GM21737 (cell line): ENCODE measurements at regions not wholly inside any gene's neighbourhood (a gene's known extent, or its start where the extent isn't known, plus 50 kb on each side); places are given as distances from the start of the nearest gene placed in this dataset.

Experiments used
- ATAC-seq: cut with Tn5 transposase; IDR thresholded peaks from one replicate; pipeline ENCODE4 v1.9.1; 2021; ENCODE audit warnings: mild to moderate bottlenecking, moderate library complexity; ENCODE audit not compliant: unreplicated experiment

GRCh38 chr18:65567372-65567771 is 183.4 kb upstream of the CDH7 start:
- no peak for ATAC-seq

GRCh38 chr18:65548316-65548715 is 202.5 kb upstream of the CDH7 start:
- ATAC-seq, result no peak

DNA sequence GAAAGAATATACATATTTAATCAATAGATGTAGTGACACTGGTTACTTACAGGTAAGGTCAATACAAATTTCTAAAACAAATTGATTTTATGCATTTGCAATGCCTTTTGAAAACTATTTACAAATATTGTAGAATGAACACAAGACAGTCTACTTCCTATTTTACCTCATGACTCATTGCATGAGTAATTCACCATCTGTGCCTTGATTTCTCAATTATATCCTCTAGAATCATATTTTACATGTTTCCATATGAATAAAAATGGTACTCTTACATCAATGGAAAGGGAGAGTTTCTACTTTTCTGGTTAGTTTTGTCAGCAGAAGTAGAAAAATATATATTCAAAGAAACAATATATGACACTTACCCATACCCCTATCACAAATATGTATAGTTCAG is 203.8 kb upstream of the CDH7 start:
- no peak for ATAC-seq

DNA sequence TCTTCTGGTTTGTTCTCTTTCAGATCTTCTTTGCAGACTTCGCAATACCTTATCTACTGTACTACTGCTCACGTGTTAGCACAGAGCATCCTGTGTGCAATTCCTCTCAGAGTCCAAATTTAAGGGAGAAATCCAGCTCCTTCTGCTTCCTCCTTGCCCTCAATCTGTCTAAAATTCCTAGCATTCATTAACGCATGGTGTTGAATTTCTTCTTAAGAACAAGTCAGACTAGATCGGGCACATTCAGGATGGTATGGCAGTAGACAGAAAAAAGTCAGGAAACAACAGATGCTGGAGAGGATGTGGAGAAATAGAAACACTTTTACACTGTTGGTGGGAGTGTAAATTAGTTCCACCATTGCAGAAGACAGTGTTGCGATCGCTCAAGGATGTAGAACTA is 206.1 kb upstream of the CDH7 start:
- ATAC-seq, result no peak

GRCh38 chr18:65527879-65528633 is 222.8 kb upstream of the CDH7 start:
- no peak for ATAC-seq

GRCh38 chr18:65526099-65526498 is 224.7 kb upstream of the CDH7 start:
- ATAC-seq, result no peak

GRCh38 chr18:65523461-65523860 is 227.4 kb upstream of the CDH7 start:
- no peak for ATAC-seq

DNA sequence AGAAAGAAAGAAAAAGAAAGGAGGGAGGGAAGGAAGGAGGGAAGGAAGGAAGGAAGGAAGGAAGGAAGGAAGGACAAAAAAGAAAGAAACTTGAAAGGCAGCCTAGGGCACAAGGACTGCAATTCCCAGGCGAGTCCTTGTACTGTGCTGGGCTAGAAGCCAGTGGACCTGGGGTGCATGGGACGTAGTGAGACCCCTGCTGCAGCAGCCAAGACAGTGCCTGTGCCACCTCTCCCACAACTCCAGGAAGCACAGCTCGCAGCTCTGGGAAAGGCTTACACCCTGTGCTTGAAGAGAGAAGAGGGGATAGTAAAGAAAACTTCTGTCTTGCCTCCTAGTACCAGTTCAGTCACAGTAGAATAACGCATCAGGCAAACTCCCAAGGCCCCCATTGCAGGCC is 227.9 kb upstream of the CDH7 start:
- ATAC-seq, result no peak

DNA sequence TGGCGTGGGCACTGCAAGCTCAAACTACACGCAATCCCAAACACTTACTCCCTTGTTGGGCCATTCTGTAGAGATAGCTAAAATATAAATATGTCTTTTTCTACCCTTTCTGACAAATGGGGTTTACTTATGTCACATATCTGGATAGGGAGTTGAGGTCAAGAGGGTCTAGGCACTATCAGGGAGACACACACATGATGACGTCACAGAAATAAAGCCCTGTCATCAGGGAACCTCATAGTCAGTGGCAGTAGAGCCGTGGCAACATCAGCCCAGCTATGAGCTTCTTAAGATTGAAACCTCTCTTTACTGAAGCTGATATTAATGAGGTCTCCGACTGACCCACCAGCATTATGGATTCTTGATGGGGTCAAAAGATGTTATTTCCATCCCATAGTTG is 234.6 kb upstream of the CDH7 start:
- ATAC-seq, result no peak

GRCh38 chr18:65498605-65499004 is 252.2 kb upstream of the CDH7 start:
- no peak for ATAC-seq

DNA sequence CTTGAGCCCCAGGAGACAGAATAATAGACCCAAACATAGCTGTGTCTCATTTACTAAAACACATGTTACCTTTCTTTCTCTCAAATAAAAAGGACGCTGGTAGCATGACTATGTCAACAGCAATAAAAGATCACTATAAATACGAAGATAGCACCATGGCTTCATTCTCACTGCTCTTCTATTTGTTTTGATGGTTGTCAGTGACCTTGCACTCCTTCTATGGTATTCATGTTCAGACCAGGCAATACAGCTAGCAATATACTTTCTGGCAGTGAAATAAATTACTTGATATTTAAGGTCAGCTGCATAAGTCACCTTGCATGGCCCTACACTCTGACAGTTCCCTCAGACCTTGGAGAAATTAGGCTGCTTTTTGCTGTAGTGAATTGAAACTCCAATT is 263.2 kb upstream of the CDH7 start:
- no peak for ATAC-seq

GRCh38 chr18:65477455-65477854 is 273.4 kb upstream of the CDH7 start:
- no peak for ATAC-seq

DNA sequence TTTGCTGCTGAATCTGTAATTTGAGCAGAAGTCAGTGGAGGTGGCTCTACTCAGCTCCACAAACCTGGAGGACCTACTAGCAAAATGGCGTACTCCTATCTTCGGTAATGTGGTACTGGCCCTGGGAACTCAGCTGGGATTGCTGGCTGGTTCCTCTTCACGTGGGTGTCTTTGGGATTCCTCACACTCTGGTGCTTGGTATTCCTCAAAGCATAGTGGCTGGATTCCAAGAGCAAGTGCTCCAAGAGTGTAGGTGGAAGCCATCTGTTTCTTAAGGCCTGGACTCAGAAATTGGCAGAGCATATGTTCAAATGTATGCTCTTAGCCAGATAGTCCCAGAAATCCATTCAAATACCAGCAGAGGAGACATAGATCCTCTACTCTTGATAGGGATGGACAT is 281.9 kb upstream of the CDH7 start:
- no peak for ATAC-seq

GRCh38 chr18:65464361-65464760 is 286.5 kb upstream of the CDH7 start:
- ATAC-seq, result no peak

DNA sequence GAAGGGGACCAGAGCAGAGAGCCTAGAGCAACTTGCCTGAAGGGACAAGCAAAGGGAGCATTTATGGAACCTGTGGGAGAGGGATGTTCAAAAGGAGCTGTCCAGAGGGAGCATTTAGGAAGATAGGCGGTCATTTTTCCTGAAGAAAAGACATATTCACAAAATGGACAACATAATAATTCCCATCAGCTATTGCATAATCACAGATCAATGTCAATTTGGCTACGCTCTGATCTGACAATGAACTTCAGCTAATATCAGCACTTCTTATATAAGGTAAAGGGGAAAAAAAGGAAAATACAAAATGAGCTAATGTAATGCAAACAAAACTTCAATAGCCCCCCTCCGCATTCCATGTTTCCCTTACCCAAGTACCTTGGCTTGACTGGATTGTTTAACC is 291.1 kb upstream of the CDH7 start:
- ATAC-seq, result no peak

DNA sequence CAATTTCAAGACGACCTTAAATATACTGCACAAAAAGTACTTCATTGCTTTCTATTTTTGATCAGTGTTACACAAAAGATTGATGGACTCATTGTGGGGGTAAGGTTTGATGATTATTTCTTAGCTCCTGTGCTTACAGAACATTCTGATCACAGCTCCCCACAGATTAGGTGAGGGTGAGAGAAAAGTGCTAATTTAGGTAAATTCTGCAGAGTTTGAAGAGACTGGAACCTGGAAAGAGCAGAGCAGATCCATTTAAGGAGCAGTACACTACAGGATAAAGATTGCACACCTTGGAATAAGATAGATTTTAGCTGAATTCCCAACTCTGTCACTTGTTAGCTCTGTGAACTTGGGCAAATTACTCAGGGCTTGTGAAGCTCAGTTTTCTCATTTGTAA is 291.9 kb upstream of the CDH7 start:
- no peak for ATAC-seq

DNA sequence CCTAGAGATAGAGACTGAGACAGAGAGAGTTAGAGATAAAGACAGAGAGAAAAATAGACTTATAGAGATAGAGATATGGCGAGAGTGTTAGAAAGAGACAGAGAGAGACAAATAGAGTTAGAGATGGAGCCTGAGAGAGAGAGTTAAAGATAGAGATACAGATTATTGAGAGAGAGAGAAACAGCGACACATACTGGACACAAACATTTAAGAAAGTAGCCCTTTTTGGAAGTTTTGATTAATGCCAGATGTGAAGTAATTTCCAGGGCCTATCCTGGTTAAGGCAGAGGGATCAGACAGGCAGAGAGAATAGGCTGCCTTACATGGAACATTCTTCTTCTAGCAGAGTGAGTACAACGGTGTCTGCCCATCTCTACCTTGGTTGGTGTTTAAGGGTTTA is 311.6 kb upstream of the CDH7 start:
- no peak for ATAC-seq

DNA sequence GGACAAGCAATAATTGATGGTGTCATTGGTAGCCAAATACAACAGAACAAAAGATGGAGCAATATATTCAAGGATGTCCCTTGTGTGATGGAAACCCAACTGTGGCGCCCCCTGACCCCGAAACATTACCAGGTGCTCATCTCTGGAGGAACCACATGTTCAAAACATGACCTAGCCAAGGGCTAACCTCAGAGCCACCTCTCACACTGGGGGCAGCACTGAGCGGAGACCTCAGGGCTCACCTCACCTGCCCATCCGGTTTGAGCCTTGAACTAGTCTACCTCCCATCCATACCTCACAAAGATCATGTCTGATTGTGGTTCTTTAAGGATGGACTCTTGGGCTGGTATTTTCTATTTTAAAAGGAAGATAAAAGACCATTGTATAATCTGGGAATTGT is 314.4 kb upstream of the CDH7 start:
- no peak for ATAC-seq

DNA sequence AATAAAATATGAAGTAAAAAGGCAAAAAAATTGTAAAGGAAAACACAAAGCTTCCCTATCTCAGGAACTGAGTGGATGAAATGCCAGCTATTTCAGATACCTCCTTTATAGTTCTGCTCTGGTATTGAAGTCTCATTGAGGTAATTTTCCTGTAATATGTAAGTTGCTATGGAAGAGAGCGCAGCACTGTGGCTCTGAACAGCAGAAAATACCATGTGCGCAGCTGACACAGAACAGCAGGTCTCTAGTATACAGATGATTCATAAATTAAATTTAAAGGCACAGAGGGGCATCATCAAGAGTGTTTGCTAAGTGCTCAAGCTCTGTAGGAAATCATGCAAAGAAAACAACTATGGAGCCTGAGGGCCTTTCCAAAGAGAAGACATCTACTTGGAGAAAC is 315.3 kb upstream of the CDH7 start:
- ATAC-seq, result no peak

DNA sequence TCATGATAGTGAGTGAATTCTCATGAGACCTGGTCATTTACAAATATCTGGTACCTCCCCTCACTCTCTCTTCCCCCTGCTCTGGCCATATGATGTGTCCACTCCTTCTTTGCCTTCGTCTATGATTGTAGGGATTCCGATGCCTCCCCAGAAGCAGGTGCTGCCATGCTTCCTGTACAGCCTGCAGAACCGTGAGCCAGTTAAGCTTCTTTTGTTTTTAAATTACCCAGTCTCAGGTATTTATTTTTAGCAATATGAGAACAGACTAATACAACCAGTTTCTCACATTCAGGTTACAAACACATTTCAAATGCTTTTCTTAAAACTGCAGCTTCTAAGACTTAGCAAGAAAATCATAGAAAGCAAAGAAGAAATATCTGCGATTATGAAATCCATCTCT is 321.2 kb upstream of the CDH7 start:
- no peak for ATAC-seq

DNA sequence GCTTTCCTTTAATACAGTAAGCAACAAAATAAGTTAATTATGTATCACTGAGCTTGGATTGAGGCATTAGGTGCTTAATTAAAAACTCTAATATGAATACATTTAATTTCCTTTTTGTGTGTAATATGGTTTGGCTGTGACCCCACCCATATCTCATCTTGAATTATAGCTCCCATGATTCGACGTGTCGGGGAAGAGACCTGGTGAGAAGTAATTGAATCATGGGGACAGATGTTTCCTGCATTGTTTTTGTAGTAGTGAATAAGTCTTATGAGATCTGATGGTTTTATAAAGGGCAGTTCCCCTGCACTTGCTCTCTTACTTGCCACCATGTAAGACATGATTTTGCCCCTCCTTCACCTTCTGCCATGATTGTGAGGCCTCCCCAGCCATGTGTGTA is 325.4 kb upstream of the CDH7 start:
- ATAC-seq, result no peak

DNA sequence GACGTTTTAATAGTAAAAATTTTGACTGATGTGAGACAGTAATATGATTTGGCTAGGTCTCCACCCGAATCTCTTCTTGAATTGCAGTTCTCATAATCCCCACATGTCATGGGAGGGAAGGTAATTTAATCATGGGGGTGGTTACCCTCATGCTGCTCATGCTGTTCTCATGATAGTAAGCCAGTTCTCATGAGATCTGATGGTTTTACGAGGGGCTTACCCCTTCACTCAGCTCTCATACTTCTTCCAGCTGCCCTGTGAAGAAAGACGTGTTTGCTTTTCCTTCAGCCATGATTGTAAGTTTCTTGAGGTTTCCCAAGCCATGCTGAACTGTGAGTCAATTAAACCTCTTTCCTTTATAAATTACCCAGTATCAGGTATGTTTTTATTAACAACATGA is 327.0 kb upstream of the CDH7 start:
- ATAC-seq, result no peak

GRCh38 chr18:65422544-65423136 is 328.2 kb upstream of the CDH7 start:
- ATAC-seq, result no peak
